ENCODE measurements at regions not wholly inside any gene's neighbourhood (a gene's known extent, or its start where the extent isn't known, plus 50 kb on each side); places are given as distances from the start of the nearest gene placed in this dataset.

GRCh38 chr4:63233671-63234070 is 1175.6 kb downstream of the TECRL start:
- no peaks in the 10 kb centered on the region for H3K36me3 ChIP-seq (ENCODE audit: control insufficient read depth in 2 of 2, extremely low read depth in 1 of 2, insufficient read depth in 2 of 2, low read length in 2 of 2)
- DNase-seq (ENCODE audit: low read depth, low spot score) (no peak), FAIRE-seq (no peak)
- H2AFZ ChIP-seq (ENCODE audit: control insufficient read depth, low read length): no peak overlapping the region
- no peak overlapping the region for H3K4me3 ChIP-seq (ENCODE audit: control insufficient read depth in 2 of 3, extremely low read depth in 1 of 3, insufficient read depth in 2 of 3, low read depth in 1 of 3, low read length in 3 of 3)
- dilution Hi-C loops (cut with MboI; ENCODE audit: extremely low pct_ligation_motif_present, low sequenced_read_pairs): no loop called here
- TF ChIP-seq EZH2 (IDR thresholded peaks at IDR 0.05; ENCODE audit: low read length): no peak
- TF ChIP-seq, protein P1, sequence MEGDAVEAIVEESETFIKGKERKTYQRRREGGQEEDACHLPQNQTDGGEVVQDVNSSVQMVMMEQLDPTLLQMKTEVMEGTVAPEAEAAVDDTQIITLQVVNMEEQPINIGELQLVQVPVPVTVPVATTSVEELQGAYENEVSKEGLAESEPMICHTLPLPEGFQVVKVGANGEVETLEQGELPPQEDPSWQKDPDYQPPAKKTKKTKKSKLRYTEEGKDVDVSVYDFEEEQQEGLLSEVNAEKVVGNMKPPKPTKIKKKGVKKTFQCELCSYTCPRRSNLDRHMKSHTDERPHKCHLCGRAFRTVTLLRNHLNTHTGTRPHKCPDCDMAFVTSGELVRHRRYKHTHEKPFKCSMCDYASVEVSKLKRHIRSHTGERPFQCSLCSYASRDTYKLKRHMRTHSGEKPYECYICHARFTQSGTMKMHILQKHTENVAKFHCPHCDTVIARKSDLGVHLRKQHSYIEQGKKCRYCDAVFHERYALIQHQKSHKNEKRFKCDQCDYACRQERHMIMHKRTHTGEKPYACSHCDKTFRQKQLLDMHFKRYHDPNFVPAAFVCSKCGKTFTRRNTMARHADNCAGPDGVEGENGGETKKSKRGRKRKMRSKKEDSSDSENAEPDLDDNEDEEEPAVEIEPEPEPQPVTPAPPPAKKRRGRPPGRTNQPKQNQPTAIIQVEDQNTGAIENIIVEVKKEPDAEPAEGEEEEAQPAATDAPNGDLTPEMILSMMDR (optimal IDR thresholded peaks at IDR 0.05 in 1 of 3, IDR thresholded peaks at IDR 0.05 in 1 of 3, conservative IDR thresholded peaks at IDR 0.05 in 1 of 3; ENCODE audit: extremely low read depth in 1 of 3, insufficient read depth in 2 of 3, low read length in 3 of 3): no peak
- no peaks in the 10 kb centered on the region for H3K27me3 ChIP-seq (ENCODE audit: control insufficient read depth, extremely low read depth, insufficient read depth, low read length)
- no peaks in the 10 kb centered on the region for H3K9me1 ChIP-seq (ENCODE audit: control insufficient read depth, extremely low read depth, insufficient read depth, low read length)
- no peaks in the 10 kb centered on the region for H4K20me1 ChIP-seq (ENCODE audit: control insufficient read depth, extremely low read depth, insufficient read depth, low read length)
- H3K9me3 ChIP-seq (ENCODE audit: control insufficient read depth, low read depth, low read length): no peaks in the 10 kb centered on the region
- no peak overlapping the region for H3K4me2 ChIP-seq (ENCODE audit: control insufficient read depth, extremely low read depth, insufficient read depth, low read depth, low read length)
- H3K4me1 ChIP-seq (ENCODE audit: control insufficient read depth, extremely low read depth, insufficient read depth, low read length): no peaks in the 10 kb centered on the region
- H3K9ac ChIP-seq (ENCODE audit: control insufficient read depth, extremely low read depth, insufficient read depth, low read length): no peak overlapping the region
- H3K79me2 ChIP-seq (ENCODE audit: control insufficient read depth, insufficient read depth, low read length): no peaks in the 10 kb centered on the region
- H3K27ac ChIP-seq (ENCODE audit: control insufficient read depth, insufficient read depth, low read length): no peak overlapping the region

GRCh38 chr4:63232058-63232457 is 1177.2 kb downstream of the TECRL start:
- dilution Hi-C loops (cut with MboI; ENCODE audit: extremely low pct_ligation_motif_present, low sequenced_read_pairs): no loop called here
- Histone ChIP-seq H3K4me3 (ENCODE audit: control insufficient read depth in 2 of 3, extremely low read depth in 1 of 3, insufficient read depth in 2 of 3, low read depth in 1 of 3, low read length in 3 of 3) (no peak overlapping the region), H3K9ac (ENCODE audit: control insufficient read depth, extremely low read depth, insufficient read depth, low read length) (no peak overlapping the region), H3K36me3 (ENCODE audit: control insufficient read depth in 2 of 2, extremely low read depth in 1 of 2, insufficient read depth in 2 of 2, low read length in 2 of 2) (no peaks in the 10 kb centered on the region), H3K9me3 (ENCODE audit: control insufficient read depth, low read depth, low read length) (no peaks in the 10 kb centered on the region), H2AFZ (ENCODE audit: control insufficient read depth, low read length) (no peak overlapping the region), H3K79me2 (ENCODE audit: control insufficient read depth, insufficient read depth, low read length) (no peaks in the 10 kb centered on the region), H3K9me1 (ENCODE audit: control insufficient read depth, extremely low read depth, insufficient read depth, low read length) (no peaks in the 10 kb centered on the region), H3K27me3 (ENCODE audit: control insufficient read depth, extremely low read depth, insufficient read depth, low read length) (no peaks in the 10 kb centered on the region), H4K20me1 (ENCODE audit: control insufficient read depth, extremely low read depth, insufficient read depth, low read length) (no peaks in the 10 kb centered on the region), H3K4me2 (ENCODE audit: control insufficient read depth, extremely low read depth, insufficient read depth, low read depth, low read length) (no peak overlapping the region), H3K27ac (ENCODE audit: control insufficient read depth, insufficient read depth, low read length) (no peak overlapping the region), H3K4me1 (ENCODE audit: control insufficient read depth, extremely low read depth, insufficient read depth, low read length) (no peaks in the 10 kb centered on the region)
- no peak for DNase-seq (ENCODE audit: low read depth, low spot score)
- no peak for FAIRE-seq
- TF ChIP-seq, protein P1 (optimal IDR thresholded peaks at IDR 0.05 in 1 of 3, IDR thresholded peaks at IDR 0.05 in 1 of 3, conservative IDR thresholded peaks at IDR 0.05 in 1 of 3; ENCODE audit: extremely low read depth in 1 of 3, insufficient read depth in 2 of 3, low read length in 3 of 3): no peak
- no peak for TF ChIP-seq EZH2 (IDR thresholded peaks at IDR 0.05; ENCODE audit: low read length)

Data from keratinocyte (primary cell).